ENCODE measurements at regions not wholly inside any gene's neighbourhood (a gene's known extent, or its start where the extent isn't known, plus 50 kb on each side); places are given as distances from the start of the nearest gene placed in this dataset.
A peak's percentile ranks its signal among the peaks of the same experiment; 100 is the strongest.

DNA sequence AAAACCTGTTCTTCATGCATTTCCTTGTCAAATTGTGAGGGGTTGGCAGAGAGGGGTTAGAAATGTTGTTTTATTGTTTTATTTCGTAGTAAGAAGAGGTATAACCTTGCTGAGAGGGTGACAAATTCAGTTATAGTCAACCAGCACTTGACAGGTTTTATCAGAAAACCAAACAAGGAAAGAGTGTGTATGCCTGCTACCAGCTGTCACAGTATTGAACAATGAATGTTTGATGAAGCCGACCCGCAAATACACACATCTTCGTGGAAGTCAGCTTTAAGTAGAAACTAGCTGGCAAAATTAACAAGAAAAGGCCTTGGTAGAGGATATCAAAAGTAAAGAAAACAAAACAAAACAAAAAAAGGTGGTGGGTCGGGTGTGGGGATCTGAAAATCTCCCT is 214.6 kb upstream of the TLE4 start:
- Histone ChIP-seq H3K27me3 (replicated peaks in 2 of 5; ENCODE audit: control insufficient read depth in 4 of 5, insufficient read depth in 5 of 5, low read length in 4 of 5) (no peaks in the 10 kb centered on the region), H3K27ac (ENCODE audit: insufficient read depth in 1 of 2, low read depth in 1 of 2, low read length in 2 of 2, poor library complexity in 1 of 2, severe bottlenecking in 2 of 2) (no peak overlapping the region), H3K9me3 (ENCODE audit: control extremely low read depth in 1 of 5, control insufficient read depth in 4 of 5, insufficient read depth in 2 of 5, low read depth in 1 of 5, low read length in 4 of 5) (no peaks in the 10 kb centered on the region), H3K4me1 (ENCODE audit: control extremely low read depth in 1 of 4, control insufficient read depth in 4 of 4, insufficient read depth in 4 of 4, low read length in 3 of 4) (peaks cover 0 to 14% (median 11%) of the 10 kb centered on the region in 4 experiments), H3K4me3 (ENCODE audit: control insufficient read depth in 1 of 7, extremely low read depth in 1 of 7, insufficient read depth in 4 of 7, low read depth in 2 of 7, low read length in 6 of 7) (peak overlapping the region in 1 of 7 experiments; percentile 53), H3K36me3 (ENCODE audit: control insufficient read depth in 4 of 4, insufficient read depth in 4 of 4, low read length in 3 of 4) (no peaks in the 10 kb centered on the region)
- POLR2A ChIA-PET: no interaction called here
- WGBS (ENCODE audit: insufficient coverage): 84% methylated on average over 4 of the region's 5 CpGs
- CTCF ChIA-PET: no interaction called here
- DNase-seq: peak in 1 of 3 donors; percentile 0

DNA sequence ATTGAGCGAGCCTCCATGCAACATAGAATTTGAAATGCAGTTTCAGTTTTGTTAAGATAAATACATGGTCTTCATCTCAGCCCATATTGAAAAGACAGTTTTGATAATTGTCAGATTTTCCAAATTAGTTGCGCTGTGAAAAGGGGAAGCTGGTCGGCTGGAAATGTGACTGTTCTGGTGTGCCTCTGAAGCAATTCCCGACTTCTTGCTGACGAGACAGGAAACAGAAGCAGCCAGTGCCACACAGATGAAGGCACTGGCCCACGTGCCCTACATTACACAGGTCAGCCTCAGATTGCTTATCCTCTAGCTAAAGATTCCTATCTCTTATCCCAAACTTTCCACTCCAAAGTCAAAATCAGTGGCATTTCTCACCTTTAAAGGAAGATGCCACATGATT is 214.1 kb upstream of the TLE4 start:
- Histone ChIP-seq H3K4me1 (ENCODE audit: control extremely low read depth in 1 of 4, control insufficient read depth in 4 of 4, insufficient read depth in 4 of 4, low read length in 3 of 4) (peaks cover 0 to 14% (median 11%) of the 10 kb centered on the region in 4 experiments), H3K27me3 (replicated peaks in 2 of 5; ENCODE audit: control insufficient read depth in 4 of 5, insufficient read depth in 5 of 5, low read length in 4 of 5) (no peaks in the 10 kb centered on the region), H3K36me3 (ENCODE audit: control insufficient read depth in 4 of 4, insufficient read depth in 4 of 4, low read length in 3 of 4) (no peaks in the 10 kb centered on the region), H3K4me3 (ENCODE audit: control insufficient read depth in 1 of 7, extremely low read depth in 1 of 7, insufficient read depth in 4 of 7, low read depth in 2 of 7, low read length in 6 of 7) (peak overlapping the region in 1 of 7 experiments; percentile 53), H3K9me3 (ENCODE audit: control extremely low read depth in 1 of 5, control insufficient read depth in 4 of 5, insufficient read depth in 2 of 5, low read depth in 1 of 5, low read length in 4 of 5) (no peaks in the 10 kb centered on the region), H3K27ac (ENCODE audit: insufficient read depth in 1 of 2, low read depth in 1 of 2, low read length in 2 of 2, poor library complexity in 1 of 2, severe bottlenecking in 2 of 2) (no peak overlapping the region)
- DNase-seq: peak; percentile 31 to 71 (median 69)
- ChIA-PET POLR2A (no interaction called here), CTCF (no interaction called here)
- 16% methylated on average over 5 of the region's 6 CpGs for WGBS (ENCODE audit: insufficient coverage)

DNA sequence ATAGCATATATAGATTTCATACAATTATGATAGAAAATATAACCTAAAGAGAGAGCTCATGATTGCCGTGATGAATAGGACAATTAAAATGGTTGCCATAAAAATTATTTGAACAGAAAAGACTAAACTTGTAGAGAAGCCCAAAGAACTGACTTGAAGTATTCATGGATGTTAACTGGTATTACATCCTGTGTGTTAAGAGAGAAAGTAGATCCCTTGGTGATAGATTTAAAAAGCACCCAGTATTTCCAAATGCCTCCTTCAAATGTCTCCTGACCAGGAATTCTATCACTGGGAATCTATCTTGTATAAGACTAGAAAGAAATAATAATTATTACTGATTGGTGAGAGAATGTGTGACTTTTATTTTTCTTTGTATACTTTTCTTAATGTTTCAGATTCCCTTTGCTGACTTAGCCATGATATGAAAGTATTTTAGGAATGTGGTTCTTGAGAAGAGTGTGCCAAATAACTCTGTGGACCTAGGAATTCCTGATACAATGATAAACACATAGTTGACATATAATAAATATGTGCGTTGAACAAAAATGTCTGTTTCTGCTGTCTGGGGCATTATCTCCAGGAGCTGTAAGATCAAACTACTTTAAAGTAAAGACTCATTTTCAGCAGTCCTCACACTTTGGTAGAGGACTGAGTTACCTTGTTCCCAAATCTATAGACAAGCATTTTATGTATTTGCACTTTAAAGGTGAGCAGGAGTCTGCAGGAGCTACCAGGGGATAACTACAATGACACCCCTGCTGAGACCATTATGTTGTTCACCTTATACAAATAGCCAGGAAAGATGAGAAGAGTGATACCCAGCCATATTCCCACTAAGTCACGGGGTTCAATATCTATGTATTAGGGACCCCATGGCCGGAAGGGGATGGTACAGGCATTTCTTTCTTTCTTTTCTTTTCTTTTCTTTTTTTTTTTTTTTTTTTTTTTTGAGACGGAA is 211.1 kb upstream of the TLE4 start:
- ChIA-PET CTCF (interaction anchor here (0.9 kb wide), 1 partner anchor 13 kb away, joined by 3 read pairs; no protein-coding TSS in a partner anchor), POLR2A (no interaction called here)
- no peaks in the 10 kb centered on the region for H3K27me3 ChIP-seq (replicated peaks in 2 of 5; ENCODE audit: control insufficient read depth in 4 of 5, insufficient read depth in 5 of 5, low read length in 4 of 5)
- no peaks in the 10 kb centered on the region for H3K36me3 ChIP-seq (ENCODE audit: control insufficient read depth in 4 of 4, insufficient read depth in 4 of 4, low read length in 3 of 4)
- peaks cover 0 to 3% (median 0%) of the 10 kb centered on the region in 5 experiments for H3K9me3 ChIP-seq (ENCODE audit: control extremely low read depth in 1 of 5, control insufficient read depth in 4 of 5, insufficient read depth in 2 of 5, low read depth in 1 of 5, low read length in 4 of 5)
- WGBS (ENCODE audit: insufficient coverage): 92% methylated on average over 2 of the region's 5 CpGs
- H3K4me3 ChIP-seq (ENCODE audit: control insufficient read depth in 1 of 7, extremely low read depth in 1 of 7, insufficient read depth in 4 of 7, low read depth in 2 of 7, low read length in 6 of 7): no peak overlapping the region
- H3K4me1 ChIP-seq (ENCODE audit: control extremely low read depth in 1 of 4, control insufficient read depth in 4 of 4, insufficient read depth in 4 of 4, low read length in 3 of 4): peaks cover 0 to 14% (median 11%) of the 10 kb centered on the region in 4 experiments
- no peak for DNase-seq
- no peak overlapping the region for H3K27ac ChIP-seq (ENCODE audit: insufficient read depth in 1 of 2, low read depth in 1 of 2, low read length in 2 of 2, poor library complexity in 1 of 2, severe bottlenecking in 2 of 2)

DNA sequence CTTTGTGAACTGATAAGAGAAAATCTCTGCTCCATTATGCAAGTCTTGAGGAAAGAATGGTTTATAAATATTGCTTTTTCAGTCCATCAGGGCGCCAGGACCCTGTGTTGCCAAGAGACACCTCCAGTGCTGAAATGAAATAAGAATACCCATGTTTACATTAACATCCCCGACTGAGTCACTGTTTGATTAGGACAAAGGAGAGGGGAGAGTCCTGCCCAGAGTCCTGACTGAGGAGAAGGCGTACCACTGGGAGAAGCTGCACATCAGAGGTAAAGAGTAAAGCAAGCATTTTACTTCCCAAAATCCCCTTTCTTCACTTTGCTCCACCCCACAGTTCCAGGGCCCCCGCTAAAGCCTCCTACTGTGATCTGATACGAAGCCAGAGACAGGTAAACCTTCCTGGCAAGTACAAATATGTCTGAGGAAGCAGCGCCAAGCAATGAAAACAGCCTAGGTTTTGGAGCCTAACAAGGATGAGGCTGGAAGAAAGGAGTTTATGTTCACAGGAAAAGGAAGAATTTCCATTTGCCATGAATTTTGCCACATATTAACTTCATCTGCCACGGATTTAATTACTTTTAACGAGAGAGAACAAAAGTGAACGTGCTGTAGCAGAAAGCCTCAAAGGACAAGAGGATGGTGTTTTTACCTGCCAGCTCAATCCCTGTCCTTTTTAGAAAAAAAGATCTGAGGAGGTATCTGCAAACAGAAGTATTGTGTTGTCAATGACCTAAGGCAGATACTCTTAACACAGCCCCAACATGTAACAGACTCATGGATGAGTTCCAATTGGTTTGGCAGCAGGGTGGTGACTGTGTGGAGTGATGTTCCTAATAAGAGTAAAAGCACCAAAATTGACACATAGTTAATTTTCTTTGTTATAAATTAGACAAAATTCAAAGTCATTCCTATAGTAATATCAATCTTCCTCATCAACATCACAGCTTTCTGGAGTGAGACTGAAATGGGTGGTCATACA is 209.4 kb upstream of the TLE4 start:
- peaks cover 0 to 3% (median 0%) of the 10 kb centered on the region in 5 experiments for H3K9me3 ChIP-seq (ENCODE audit: control extremely low read depth in 1 of 5, control insufficient read depth in 4 of 5, insufficient read depth in 2 of 5, low read depth in 1 of 5, low read length in 4 of 5)
- no peaks in the 10 kb centered on the region for H3K36me3 ChIP-seq (ENCODE audit: control insufficient read depth in 4 of 4, insufficient read depth in 4 of 4, low read length in 3 of 4)
- ChIA-PET CTCF (no interaction called here), POLR2A (no interaction called here)
- no peak for DNase-seq
- no peak overlapping the region for H3K4me3 ChIP-seq (ENCODE audit: control insufficient read depth in 1 of 7, extremely low read depth in 1 of 7, insufficient read depth in 4 of 7, low read depth in 2 of 7, low read length in 6 of 7)
- peaks cover 0 to 6% (median 5%) of the 10 kb centered on the region in 4 experiments for H3K4me1 ChIP-seq (ENCODE audit: control extremely low read depth in 1 of 4, control insufficient read depth in 4 of 4, insufficient read depth in 4 of 4, low read length in 3 of 4)
- H3K27ac ChIP-seq (ENCODE audit: insufficient read depth in 1 of 2, low read depth in 1 of 2, low read length in 2 of 2, poor library complexity in 1 of 2, severe bottlenecking in 2 of 2): no peak overlapping the region
- H3K27me3 ChIP-seq (replicated peaks in 2 of 5; ENCODE audit: control insufficient read depth in 4 of 5, insufficient read depth in 5 of 5, low read length in 4 of 5): no peaks in the 10 kb centered on the region
- WGBS (ENCODE audit: insufficient coverage): 83% methylated on average over 7 of the region's 9 CpGs

DNA sequence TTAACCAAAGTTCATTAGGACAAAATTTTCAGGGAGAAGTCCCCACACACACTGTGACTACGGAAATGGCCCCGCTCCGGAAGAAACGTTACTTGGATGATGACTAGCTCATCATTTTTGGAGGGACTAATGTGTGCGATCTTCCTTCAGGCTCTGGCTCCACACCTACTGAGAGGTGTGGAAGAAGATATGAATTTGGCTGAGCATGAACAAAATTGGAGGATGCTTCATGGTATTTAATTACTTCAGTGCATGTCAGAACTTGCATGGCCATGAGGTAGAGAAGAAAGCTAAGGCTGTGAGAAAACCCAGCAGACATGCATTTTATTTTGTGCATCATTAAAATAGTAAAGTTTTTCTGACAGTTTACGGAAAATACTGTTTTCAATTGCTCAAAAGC is 202.1 kb upstream of the TLE4 start:
- Histone ChIP-seq H3K4me3 (ENCODE audit: control insufficient read depth in 1 of 7, extremely low read depth in 1 of 7, insufficient read depth in 4 of 7, low read depth in 2 of 7, low read length in 6 of 7) (no peak overlapping the region), H3K9me3 (ENCODE audit: control extremely low read depth in 1 of 5, control insufficient read depth in 4 of 5, insufficient read depth in 2 of 5, low read depth in 1 of 5, low read length in 4 of 5) (peaks cover 0 to 3% (median 0%) of the 10 kb centered on the region in 5 experiments), H3K4me1 (ENCODE audit: control extremely low read depth in 1 of 4, control insufficient read depth in 4 of 4, insufficient read depth in 4 of 4, low read length in 3 of 4) (no peaks in the 10 kb centered on the region), H3K36me3 (ENCODE audit: control insufficient read depth in 4 of 4, insufficient read depth in 4 of 4, low read length in 3 of 4) (no peaks in the 10 kb centered on the region), H3K27ac (ENCODE audit: insufficient read depth in 1 of 2, low read depth in 1 of 2, low read length in 2 of 2, poor library complexity in 1 of 2, severe bottlenecking in 2 of 2) (no peak overlapping the region), H3K27me3 (replicated peaks in 2 of 5; ENCODE audit: control insufficient read depth in 4 of 5, insufficient read depth in 5 of 5, low read length in 4 of 5) (no peaks in the 10 kb centered on the region)
- POLR2A ChIA-PET: no interaction called here
- no peak for DNase-seq
- 98% methylated on average over 5 of the region's 6 CpGs for WGBS (ENCODE audit: insufficient coverage)
- CTCF ChIA-PET: no interaction called here

DNA sequence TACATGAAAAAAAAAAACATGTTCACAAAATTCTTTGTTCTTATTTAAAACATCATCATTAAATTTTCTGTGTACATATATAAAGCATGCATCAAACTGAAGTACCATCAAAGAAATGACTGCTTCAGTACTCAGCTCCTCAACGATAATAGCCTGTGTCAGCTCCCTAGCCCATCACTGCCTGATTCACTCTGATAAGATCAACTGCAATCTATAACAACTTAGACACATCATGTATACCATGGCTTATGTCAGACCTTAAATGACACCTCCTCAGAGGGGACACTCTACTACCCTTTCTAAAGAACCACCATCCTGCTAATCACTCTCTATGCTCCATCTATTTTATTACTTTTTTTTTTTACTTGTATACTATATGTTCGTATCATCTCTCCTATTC is 200.5 kb upstream of the TLE4 start:
- ChIA-PET CTCF (no interaction called here), POLR2A (no interaction called here)
- Histone ChIP-seq H3K27me3 (replicated peaks in 2 of 5; ENCODE audit: control insufficient read depth in 4 of 5, insufficient read depth in 5 of 5, low read length in 4 of 5) (no peaks in the 10 kb centered on the region), H3K4me1 (ENCODE audit: control extremely low read depth in 1 of 4, control insufficient read depth in 4 of 4, insufficient read depth in 4 of 4, low read length in 3 of 4) (no peaks in the 10 kb centered on the region), H3K4me3 (ENCODE audit: control insufficient read depth in 1 of 7, extremely low read depth in 1 of 7, insufficient read depth in 4 of 7, low read depth in 2 of 7, low read length in 6 of 7) (no peak overlapping the region), H3K27ac (ENCODE audit: insufficient read depth in 1 of 2, low read depth in 1 of 2, low read length in 2 of 2, poor library complexity in 1 of 2, severe bottlenecking in 2 of 2) (no peak overlapping the region), H3K9me3 (ENCODE audit: control extremely low read depth in 1 of 5, control insufficient read depth in 4 of 5, insufficient read depth in 2 of 5, low read depth in 1 of 5, low read length in 4 of 5) (no peaks in the 10 kb centered on the region), H3K36me3 (ENCODE audit: control insufficient read depth in 4 of 4, insufficient read depth in 4 of 4, low read length in 3 of 4) (no peaks in the 10 kb centered on the region)
- no CpG with 5 or more reads among the region's 2 CpGs for WGBS (ENCODE audit: insufficient coverage)
- no peak for DNase-seq

Measured in common myeloid progenitor, CD34-positive (primary cell).